ENCODE measurements at regions not wholly inside any gene's neighbourhood (a gene's known extent, or its start where the extent isn't known, plus 50 kb on each side); places are given as distances from the start of the nearest gene placed in this dataset.
A peak's percentile ranks its signal among the peaks of the same experiment; 100 is the strongest.
"Not testable (repeated sequence)": the region's sequence is repeated elsewhere in the genome, so short reads cannot be mapped to it uniquely, and the experiment has no call there.

DNA sequence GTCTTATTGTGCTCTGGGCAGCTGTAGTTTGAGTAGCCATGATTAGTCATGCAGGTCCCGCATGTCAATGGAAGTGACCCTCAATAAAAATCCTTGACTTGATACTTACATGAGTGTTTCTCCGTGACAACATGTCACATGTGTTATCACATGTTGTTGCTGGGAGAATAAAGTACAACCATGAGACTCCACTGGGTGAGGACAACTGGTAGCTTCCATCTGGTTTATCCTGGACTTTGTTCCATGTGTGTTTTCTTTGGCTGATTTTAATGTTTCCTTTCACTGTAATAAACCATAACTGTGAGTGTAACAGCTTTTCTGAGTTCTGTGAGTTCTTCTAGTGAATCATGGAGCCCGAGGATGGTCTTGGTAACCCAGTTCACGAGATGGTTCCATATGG, 63.1 kb upstream of the NDN start:
- no peak for DNase-seq (ENCODE audit: low spot score)

DNA sequence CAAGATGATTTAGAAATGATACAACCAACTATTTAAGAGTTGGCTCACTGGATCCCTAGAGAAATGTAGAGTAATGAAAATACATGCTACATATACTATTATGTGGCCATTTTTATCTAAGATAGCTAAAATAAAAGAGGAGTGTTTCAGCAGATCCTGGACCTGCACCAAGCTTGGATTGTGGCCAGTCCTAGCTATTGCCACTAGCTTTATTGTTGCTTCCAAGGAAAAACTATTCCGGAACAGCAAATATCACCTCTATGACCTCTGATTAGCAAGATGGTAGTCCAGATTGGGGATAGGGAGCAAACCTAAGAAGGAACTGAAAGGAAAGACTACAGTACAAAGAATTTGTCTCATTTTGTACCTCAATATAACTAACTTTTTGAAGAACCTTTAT, 63.7 kb upstream of the NDN start:
- no peak for DNase-seq (ENCODE audit: low spot score)

DNA sequence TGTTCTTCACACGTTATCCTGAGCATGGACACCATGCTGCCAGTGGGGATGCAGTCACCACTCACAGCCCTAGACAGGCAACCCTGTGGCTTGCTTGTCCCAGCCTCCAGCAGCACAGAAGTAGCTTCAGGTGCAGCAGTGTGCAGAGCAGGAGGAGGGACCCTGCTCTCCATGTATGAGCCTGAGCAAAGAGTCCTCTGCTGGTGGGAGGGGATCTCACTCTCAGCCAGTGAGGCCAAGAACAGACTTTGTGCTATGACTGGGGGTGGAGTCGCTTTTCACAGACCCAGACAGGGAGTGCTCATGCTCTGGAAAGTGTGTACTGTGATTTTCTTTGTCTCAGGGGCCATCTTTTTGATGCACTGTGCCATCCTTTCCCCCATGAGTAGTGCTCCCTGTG, 66.1 kb upstream of the NDN start:
- no peak for DNase-seq (ENCODE audit: low spot score)

DNA sequence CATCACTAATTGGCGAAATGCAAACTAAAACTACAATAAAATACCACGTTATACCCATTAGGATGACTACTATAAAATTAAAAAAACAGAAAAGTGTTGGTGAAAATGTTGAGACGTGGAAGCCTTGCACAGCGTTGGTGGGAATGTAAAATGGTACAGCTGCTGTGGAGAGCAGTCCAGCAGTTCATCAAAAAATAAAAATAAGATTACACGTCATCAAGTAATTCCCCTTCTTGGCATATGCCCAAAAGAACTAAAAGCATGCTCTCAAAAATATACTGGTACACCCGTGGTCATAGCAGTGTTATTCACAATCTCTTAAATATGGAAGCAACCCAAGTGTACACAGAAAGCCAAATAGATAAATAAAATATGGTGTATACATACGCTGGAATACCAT, 71.8 kb upstream of the NDN start:
- no peak for DNase-seq (ENCODE audit: low spot score)

DNA sequence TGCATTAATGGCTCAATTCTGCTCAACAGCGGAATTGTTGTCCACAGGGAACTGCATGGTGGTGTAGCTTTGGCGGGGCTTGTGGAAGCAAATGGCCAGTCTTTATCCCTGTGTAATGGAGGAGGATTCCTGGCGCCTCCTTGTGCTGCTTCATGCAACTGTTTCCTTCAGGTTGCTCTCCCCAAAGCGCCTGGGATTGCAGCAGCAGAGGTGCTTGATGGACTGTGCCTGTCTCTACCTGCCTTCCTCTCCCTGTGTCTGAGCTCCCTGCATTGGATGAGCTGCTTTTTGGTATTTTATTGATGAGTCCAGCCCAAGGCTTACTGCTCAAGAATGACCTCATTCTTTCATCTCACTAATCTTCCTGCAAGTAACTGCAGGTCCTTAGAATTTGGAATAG, 72.9 kb upstream of the NDN start:
- peak; percentile 16 for DNase-seq (ENCODE audit: low spot score)

DNA sequence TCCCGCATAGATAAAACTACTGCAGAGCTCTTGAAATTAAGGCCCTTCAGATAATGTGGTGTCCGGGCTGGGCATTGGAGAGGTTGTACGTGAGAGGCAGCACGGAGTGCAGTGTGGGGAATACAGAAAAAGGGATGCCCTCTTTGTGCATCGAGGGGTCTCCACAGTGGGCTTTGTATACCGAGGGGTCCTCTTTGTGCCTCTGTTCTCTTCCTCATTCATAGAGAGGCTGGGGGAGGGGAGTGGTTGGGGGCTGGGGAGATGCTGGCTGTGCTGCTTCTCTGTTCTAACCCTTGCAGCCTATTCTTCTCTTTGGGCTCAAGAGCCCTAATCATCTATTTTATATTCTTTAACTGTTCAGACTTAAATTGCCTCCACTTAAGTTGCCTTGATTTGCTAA, 74.3 kb upstream of the NDN start:
- DNase-seq (ENCODE audit: low spot score) = no peak

DNA sequence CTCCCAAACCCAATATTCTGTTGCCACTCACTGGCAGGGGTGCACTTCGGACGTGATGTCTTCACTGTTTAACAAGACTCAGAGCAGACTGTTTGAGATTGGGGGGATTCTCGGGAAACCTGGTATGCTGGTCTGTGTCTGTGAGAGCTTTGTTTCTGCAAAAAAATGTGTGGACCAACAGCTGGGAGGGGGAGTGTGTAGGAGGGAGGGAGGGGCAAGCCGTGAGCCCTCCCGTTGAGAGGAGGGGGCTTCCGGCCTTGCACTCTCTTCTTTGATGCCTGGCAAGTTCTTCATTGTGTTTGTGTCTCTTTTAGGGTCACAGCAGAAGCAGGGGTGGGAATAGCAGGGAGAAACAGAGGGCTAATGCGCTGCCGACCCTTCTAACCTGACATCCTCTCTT, 74.9 kb upstream of the NDN start:
- DNase-seq (ENCODE audit: low spot score) = no peak

DNA sequence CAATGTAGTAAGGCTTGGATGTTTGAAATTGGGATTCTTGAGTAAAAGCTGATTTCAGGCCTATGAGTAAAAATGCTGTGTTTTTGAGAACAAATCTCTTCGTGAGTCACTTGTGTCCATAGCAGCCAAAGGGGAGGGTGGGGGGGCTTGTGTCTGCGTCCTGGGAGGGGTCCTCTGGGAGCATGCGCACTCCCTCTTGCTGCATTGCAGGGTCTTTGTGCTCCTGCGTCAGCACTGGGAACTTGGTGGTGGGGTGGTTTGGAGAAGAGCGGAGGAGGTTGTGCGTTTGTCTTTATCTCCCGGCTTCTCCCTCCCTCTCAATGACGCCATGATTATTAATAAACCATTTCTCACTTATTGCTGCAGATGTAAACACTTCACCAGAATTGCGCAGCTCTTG, 75.9 kb upstream of the NDN start:
- DNase-seq (ENCODE audit: low spot score) = no peak

DNA sequence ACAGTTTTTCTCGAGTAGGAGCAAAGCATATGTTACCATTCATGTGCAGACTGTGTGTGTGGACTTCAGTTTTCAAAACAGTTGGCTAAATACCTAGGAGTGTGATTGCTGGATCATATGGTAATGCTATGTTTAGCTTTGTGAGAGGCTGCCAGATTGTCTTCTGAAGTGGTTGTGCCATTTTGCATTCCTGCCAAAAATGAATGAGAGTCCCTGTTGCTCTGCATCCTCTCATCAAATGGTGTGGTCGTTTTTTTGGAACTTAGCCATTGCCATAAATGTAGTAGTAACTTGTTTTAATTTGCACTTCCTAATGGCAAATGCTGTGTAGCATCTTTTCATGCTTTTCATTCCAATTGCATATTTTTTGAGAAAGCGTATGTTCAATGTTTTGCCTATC, 77.2 kb upstream of the NDN start:
- DNase-seq (ENCODE audit: low spot score) = no peak

DNA sequence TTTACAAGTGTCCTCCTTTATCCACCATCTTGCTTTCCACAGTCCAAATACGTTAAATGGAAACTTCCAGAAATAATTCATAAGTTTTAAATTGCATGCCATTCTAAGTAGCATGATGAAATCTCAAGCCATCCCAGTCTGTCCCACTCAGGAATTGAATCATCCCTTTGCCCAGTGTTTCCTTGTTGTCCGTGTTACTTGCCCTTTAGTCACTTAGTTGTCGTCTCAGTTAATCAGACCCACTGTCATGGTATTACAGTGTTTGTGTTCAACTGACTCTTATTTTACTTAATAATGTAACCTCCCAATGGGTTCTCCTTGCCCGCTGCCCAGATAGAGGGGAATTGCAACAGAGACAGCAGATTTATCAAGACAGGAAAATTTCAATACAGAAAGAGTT, 77.6 kb upstream of the NDN start:
- DNase-seq (ENCODE audit: low spot score) = no peak

DNA sequence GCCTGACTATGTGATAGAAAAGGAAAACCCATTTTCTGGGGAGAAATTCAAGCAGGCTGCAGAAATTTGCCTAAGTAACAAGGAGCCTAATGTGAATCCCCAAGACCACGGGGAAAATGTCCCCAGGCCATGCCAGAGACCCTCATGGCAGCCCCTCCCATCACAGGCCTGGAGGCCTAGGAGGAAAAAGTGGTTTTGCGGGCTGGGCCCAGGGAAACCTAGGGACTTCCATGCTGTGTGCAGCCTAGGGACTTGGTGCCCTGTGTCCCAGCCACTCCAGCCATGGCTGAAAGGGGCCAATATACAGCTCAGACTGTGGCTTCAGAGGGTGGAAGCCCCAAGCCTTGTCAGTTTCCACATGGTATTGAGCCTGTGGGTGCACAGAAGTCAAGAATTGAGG, 79.7 kb upstream of the NDN start:
- DNase-seq (ENCODE audit: low spot score) = not testable (repeated sequence)

DNA sequence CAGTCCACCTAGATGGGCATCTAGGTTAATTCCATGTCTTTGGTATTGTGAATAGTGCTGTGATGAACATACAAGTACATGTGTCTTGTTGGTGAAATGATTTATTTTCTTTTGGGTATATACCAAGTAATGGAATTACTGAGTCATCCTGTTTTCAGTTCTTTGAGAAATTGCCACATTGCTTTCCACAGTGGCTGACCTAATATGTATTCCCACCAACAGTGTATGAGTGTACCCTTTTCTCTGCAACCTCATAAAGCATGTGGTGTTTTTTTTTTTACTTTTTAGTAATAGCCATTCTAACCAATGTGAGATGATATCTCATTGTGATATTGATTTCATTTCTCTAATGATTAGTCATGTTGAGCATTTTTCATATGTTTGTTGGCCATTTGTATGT, 86.0 kb upstream of the NDN start:
- no peak for DNase-seq (ENCODE audit: low spot score)

DNA sequence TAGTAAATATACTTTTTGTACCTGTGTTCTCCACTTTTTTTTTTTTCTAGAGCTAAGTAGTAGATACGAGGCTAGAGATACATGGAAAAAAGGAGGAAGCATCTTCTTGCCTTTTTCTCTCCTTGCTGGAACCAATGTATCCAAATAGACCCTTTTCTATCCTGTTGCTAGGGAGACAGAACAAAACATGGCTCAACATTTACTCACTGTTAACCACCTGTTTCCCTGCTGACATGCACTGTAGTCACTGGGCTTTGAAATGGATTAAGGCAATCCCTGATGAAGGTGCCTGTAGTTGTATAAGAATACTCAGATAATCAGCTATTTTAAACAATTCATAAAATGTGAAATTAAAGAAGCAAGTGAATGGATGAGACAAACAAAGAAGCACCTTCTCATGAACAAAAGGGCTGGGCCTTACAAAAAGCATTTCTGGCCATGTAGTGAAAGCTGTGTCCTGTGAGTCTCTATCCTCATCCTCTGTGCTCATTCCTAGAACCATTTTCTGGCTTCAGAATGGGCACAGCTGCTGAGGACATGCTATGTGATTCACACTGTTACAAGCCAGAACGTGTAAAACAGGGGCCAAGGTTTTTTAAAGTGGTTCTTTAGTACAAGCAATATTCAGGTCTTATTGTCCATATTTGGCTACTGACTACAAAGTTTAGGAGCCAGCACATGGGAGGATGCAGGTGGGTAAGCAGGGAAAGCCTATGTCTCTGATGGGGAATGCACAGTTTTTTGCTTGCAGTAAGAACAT, 100.4 kb upstream of the NDN start:
- DNase-seq (ENCODE audit: low spot score) = no peak

DNA sequence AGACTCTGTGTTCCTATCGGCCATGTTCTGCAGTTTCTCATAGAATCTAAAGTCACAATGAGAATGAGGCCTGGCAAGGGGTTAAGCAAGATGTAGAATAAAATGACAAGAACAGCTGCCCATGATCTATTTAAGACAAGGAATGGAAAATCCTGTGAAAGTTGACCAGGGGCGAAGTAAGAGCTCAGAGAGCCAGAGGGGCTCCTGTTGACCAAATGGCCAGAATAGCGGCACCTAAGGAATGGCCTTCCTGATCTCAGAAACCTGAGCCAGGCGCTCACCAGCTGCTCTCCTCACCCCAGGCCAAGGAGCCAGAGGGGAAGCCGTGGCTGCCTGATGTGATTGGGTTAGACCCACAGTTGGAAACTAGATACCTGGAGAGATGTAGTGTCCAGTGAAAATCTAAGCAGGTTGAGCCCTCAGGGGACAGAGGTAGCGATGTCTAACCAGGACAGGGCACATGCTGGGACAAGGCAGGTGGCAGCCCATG, 106.1 kb upstream of the NDN start:
- no peak for DNase-seq (ENCODE audit: low spot score)

DNA sequence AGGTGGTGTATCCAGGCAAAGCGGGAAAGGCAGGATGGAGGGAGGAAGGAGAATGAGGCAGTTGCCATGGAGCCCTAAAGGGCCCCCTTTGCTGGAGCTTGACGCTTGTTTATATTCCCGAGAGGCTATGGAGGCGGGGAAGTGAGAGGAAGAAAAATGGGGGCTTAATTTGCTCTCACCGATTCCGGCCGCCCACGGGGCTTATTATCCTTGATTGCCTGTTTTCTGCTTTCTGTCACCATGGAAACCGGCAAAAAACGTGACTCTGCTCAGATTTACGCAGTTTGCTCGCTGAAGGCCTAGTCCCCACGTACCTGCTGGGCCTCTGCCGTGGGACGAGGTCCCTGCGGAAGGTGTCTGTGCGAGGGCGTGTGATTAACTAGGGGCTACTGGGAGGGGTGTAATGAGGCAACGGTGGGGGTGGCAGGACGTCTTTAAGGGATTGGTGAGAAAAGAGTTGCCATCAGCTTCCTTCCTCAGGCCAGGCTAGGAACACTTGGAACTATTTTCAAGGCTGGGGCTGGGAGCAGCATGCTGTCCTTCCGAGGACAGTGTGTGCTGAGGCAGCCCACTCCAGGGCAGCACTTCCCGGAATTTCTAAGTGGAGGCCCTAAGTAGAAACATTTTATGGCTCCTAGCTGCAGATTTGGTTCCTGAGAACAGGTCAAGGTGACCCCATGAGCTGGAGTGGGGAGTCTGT, 110.8 kb upstream of the NDN start:
- DNase-seq (ENCODE audit: low spot score) = no peak

DNA sequence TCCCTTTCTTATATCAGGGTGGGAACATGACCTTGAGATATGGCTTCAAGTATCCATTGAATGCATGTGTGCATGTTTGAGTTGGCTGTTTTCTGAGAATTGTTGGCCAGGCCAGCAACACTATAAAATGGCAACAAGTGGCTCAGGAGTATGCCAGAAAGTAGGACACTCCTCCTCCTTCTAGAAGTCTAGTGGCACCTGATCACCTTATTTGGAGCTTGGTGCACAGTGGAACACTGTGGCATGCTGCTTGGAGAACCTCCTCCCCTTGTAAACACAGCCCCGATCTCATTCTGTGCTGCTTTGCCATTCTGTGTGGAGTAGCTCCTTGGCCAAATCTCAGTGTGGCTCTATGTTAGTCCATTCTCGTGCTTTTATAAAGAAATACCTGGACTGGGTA, 114.8 kb upstream of the NDN start:
- no peak for DNase-seq (ENCODE audit: low spot score)

DNA sequence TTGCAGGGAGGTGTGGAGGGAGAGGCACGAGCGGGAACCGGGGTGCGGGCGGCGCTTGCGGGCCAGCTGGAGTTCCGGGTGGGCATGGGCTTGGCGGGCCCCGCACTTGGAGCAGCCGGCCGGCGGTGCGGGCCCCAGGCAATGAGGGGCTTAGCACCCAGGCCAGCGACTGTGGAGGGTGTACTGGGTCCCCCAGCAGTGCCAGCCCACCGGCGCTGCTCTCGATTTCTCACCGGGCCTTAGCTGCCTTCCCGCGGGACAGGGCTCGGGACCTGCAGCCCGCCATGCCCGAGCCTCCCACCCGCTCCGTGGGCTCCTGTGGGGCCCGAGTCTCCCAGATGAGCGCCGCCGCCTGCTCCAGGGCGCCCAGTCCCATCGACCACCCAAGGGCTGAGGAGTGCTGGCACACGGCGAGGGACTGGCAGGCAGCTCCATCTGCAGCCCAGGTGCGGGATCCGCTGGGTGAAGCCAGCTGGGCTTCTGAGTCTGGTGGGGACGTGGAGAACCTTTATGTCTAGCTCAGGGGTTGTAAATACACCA, 115.9 kb upstream of the NDN start:
- not testable (repeated sequence) for DNase-seq (ENCODE audit: low spot score)

DNA sequence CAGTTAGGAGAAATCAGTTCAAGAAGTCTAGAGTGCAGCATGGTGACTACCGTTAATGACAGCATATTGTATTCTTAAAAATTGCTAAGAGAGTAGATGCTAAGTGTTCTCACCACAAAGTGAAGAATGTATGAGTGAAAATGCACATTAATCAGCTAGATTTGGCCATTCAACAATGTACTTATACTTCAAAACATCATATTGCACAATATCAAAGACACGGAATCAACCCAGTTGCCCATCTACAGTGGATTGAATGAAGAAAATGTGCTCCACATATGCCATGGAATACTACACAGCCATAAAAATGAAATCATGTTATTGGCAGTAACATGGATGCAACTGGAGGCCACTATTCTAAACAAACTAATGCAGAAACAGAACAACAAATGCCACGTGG, 119.9 kb upstream of the NDN start:
- no peak for DNase-seq (ENCODE audit: low spot score)

DNA sequence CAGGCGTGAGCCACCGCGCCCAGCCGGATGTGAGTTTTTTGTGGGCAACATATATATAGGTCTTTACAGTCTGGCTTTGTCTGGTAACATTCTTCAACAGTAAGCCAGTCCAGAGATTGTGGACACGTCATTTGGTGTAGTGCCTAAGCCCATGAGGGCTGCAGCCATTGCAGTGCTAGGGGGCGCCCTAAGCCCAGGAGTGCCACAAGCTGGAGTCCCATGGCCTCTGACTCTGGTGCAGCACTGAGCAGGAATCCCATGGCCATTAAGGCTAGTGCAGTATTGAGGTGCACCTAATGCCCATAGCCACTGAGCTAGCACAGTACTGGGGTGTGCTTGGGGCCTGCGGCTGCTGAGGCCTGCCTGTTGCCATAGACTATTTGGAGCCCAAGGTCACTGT, 136.4 kb upstream of the NDN start:
- peak; percentile 16 for DNase-seq (ENCODE audit: low spot score)

DNA sequence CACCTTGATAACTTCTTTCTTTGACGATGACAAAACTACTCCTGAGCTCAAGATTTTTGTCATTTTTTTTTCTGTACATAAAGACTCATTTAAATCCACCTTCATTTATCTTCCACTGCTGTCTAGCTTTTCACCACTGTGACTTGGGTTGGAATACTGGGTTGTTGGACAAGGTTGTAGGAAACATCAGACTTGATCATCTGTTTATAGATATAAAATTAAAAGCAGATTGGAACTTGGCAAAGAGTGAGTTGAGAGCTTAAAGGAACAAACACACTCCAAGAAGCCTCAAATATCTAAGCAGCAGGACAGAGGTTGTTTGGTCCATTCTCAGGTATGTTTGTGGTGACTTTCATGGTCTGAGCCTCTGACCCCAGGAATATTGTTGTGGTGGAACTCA, 141.7 kb upstream of the NDN start:
- no peak for DNase-seq (ENCODE audit: low spot score)

DNA sequence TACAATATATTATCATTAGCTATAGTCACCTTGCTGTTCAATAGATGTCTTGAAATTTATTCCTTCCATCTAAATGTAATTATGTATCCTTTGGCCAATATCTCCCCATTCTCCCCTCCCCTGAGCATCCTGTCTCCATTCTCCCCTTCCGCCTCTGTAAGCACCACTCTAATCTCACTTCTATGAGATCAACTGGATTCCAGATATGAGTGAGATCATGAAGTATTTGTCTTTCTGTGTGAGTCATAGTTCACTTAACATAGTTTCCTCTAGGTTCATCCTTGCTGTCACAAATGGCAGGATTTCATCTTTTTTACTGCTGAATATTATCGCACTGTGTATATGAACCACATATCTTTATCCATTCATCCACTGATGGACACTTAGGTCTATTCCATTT, 148.8 kb upstream of the NDN start:
- DNase-seq (ENCODE audit: low spot score) = no peak

DNA sequence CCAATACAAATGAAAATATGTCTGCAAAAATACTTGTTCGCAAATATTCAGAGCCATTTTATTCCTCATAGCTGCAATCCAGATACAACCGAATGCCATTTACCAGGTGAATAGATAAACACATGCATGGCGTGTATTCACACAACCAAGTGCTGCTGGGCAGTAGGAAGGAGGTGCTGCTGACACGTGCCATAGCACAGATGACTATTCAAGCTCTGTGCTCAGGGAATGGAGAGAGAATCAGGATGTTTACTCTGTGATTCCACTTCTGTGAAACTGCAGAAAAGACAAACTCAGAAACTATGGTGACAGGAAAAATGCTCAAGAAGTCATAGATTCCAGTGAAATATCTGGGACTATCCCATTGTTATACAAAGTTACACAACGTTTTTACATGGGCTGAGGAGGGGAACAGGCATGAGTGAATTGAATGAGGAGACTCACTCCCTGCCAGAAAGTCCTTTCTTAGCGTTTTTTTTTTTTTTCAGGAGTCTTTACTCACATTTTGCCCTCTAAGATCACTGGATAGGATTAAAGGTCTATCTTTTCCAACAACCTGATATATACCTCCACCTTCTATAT, 152.9 kb upstream of the NDN start:
- DNase-seq (ENCODE audit: low spot score) = no peak

DNA sequence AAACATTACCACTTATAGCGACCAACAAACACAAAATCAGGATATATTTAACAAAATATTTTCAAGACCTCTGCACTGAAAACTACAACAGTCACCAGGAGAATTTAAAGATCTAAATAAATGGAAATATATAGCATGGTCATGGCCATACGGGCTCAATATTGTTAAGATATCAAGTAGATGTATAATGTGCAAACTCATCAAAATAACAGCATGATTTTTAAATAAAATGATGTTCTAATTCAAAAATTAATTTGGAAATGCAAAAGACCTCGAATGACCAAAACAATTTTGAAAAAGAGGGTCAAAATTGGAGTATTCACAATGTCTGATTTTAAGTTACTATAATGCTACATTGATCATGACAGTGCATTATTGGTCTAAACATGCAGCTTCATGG, 159.1 kb upstream of the NDN start:
- no peak for DNase-seq (ENCODE audit: low spot score)

Data from HuH-7 (cell line).